CD4-positive, alpha-beta memory T cell (primary cell): ENCODE measurements at regions not wholly inside any gene's neighbourhood (a gene's known extent, or its start where the extent isn't known, plus 50 kb on each side); places are given as distances from the start of the nearest gene placed in this dataset.

Source experiments
- CTCF ChIA-PET: fragments of 350-600 bp; sonication (Branson Sonifier 250); formaldehyde crosslinking; loops from one replicate; lab custom pipeline; 2021; ENCODE audit warnings: inconsistent platforms; ENCODE audit not compliant: partially characterized antibody; lab: Charles Lee
- POLR2A ChIA-PET: fragments of 350-600 bp; sonication (Branson Sonifier 250); formaldehyde crosslinking; loops from one replicate; lab custom pipeline; 2021; ENCODE audit not compliant: partially characterized antibody; lab: Charles Lee
- DNase-seq, 5 donors: peaks; one replicate each; pipeline versions ENCODE4 v3.0.0 to v3.0.0-alpha.2; 2020 to 2022; ENCODE audit warnings: mixed read lengths in 1 of 5
- H3K27ac ChIP-seq: one replicate; pipeline ENCODE4 v1.7.0; 2013; ENCODE audit warnings: low read depth, low read length
- H3K27me3 ChIP-seq: 2 replicates; pipeline ENCODE4 v1.7.0; 2013; ENCODE audit warnings: mild to moderate bottlenecking, low read length, moderate library complexity; ENCODE audit not compliant: insufficient read depth
- H3K36me3 ChIP-seq: 2 replicates; pipeline ENCODE4 v1.7.0; 2013; ENCODE audit warnings: mild to moderate bottlenecking, low read length, moderate library complexity; ENCODE audit not compliant: insufficient read depth
- H3K4me1 ChIP-seq: 2 replicates; pipeline ENCODE4 v1.7.0; 2013; ENCODE audit warnings: mild to moderate bottlenecking, low read length, moderate library complexity; ENCODE audit not compliant: insufficient read depth
- H3K4me3 ChIP-seq, 2 donors: one replicate each; pipeline ENCODE4 v1.7.0; 2013; ENCODE audit warnings: low read length in 2 of 2, mild to moderate bottlenecking in 1 of 2
- H3K9me3 ChIP-seq, 2 donors: one replicate each; pipeline ENCODE4 v1.7.0; 2013; ENCODE audit warnings: low read length in 2 of 2, control low read depth in 1 of 2; ENCODE audit not compliant: control insufficient read depth in 1 of 2
- H3K27ac Mint-ChIP-seq, 7 donors: one replicate each; pipeline ENCODE4 v1.8.0; 2020 to 2021; ENCODE audit warnings: mixed read lengths in 7 of 7, mild to moderate bottlenecking in 6 of 7, inconsistent platforms in 3 of 7, moderate library complexity in 3 of 7
- H3K27me3 Mint-ChIP-seq, 2 donors: one replicate each; pipeline ENCODE4 v1.8.0; 2020 to 2021; ENCODE audit warnings: mixed read lengths in 2 of 2
- H3K36me3 Mint-ChIP-seq, 2 donors: one replicate each; pipeline ENCODE4 v1.8.0; 2020 to 2021; ENCODE audit warnings: mixed read lengths in 2 of 2, inconsistent platforms in 1 of 2, mild to moderate bottlenecking in 1 of 2
- H3K4me1 Mint-ChIP-seq, 4 donors: one replicate each; pipeline ENCODE4 v1.8.0; 2020 to 2021; ENCODE audit warnings: mixed read lengths in 4 of 4, mild to moderate bottlenecking in 1 of 4
- H3K4me3 Mint-ChIP-seq, 8 donors: one replicate each; pipeline ENCODE4 v1.8.0; 2020 to 2021; ENCODE audit warnings: mixed read lengths in 8 of 8, mild to moderate bottlenecking in 7 of 8, moderate library complexity in 6 of 8, inconsistent platforms in 3 of 8
- H3K9me3 Mint-ChIP-seq, 8 donors: one replicate each; pipeline ENCODE4 v1.8.0; 2020 to 2021; ENCODE audit warnings: mixed read lengths in 8 of 8, mild to moderate bottlenecking in 5 of 8, inconsistent platforms in 3 of 8, moderate library complexity in 1 of 8
- intact Hi-C: fragments of 100-400 bp; cut with micrococcal nuclease; formaldehyde crosslinking; loops from one replicate; pipeline ENCODE4 v1.15.1; 2023

- Histone ChIP-seq H3K27ac (no peak overlapping the region), H3K4me3 (no peak overlapping the region), H3K4me1 (no peaks in the 10 kb centered on the region), H3K9me3 (no peaks in the 10 kb centered on the region), H3K36me3 (no peaks in the 10 kb centered on the region), H3K27me3 (no peaks in the 10 kb centered on the region)
- DNase-seq = no peak
- no peaks in the 10 kb centered on the region for H3K36me3 Mint-ChIP-seq
- intact Hi-C loops = no loop called here
- H3K27ac Mint-ChIP-seq = no peak overlapping the region
- H3K4me1 Mint-ChIP-seq = no peaks in the 10 kb centered on the region
- H3K27me3 Mint-ChIP-seq = peaks cover 1 to 4% of the 10 kb centered on the region in 2 donors
- H3K4me3 Mint-ChIP-seq = no peak overlapping the region
- CTCF ChIA-PET = no interaction called here
- H3K9me3 Mint-ChIP-seq = peaks cover 0 to 2% (median 0%) of the 10 kb centered on the region in 8 donors
- POLR2A ChIA-PET = no interaction called here
These were observed 481.7 kb upstream of the USP24 start for GRCh38 chr1:55696891-55697290.

- POLR2A ChIA-PET = no interaction called here
- CTCF ChIA-PET = interaction anchor here (0.8 kb wide), 1 partner anchor 8 kb away, joined by 3 read pairs; no protein-coding TSS in a partner anchor
These were observed 481.1 kb upstream of the USP24 start for GRCh38 chr1:55696181-55696754.

GRCh38 chr1:55695552-55695951 is 480.4 kb upstream of the USP24 start:
- CTCF ChIA-PET = interaction anchor here (0.8 kb wide), 1 partner anchor 8 kb away, joined by 3 read pairs; no protein-coding TSS in a partner anchor
- no peaks in the 10 kb centered on the region for H3K36me3 Mint-ChIP-seq
- no peaks in the 10 kb centered on the region for H3K9me3 Mint-ChIP-seq
- POLR2A ChIA-PET = no interaction called here
- H3K36me3 ChIP-seq = no peaks in the 10 kb centered on the region
- H3K4me3 Mint-ChIP-seq = no peak overlapping the region
- no peak overlapping the region for H3K4me3 ChIP-seq
- no peaks in the 10 kb centered on the region for H3K27me3 ChIP-seq
- peaks cover 0 to 3% of the 10 kb centered on the region in 2 donors for H3K27me3 Mint-ChIP-seq
- no peaks in the 10 kb centered on the region for H3K4me1 Mint-ChIP-seq
- no peak overlapping the region for H3K27ac ChIP-seq
- H3K4me1 ChIP-seq = no peaks in the 10 kb centered on the region
- H3K9me3 ChIP-seq = no peaks in the 10 kb centered on the region
- no peak for DNase-seq
- H3K27ac Mint-ChIP-seq = no peak overlapping the region
- intact Hi-C loops = no loop called here

More at GRCh38 chr1:55696181-55696754, 481.1 kb upstream of the USP24 start:
- Mint-ChIP-seq H3K27me3 (peaks cover 0 to 7% of the 10 kb centered on the region in 2 donors), H3K4me3 (no peak overlapping the region), H3K27ac (no peak overlapping the region), H3K36me3 (no peaks in the 10 kb centered on the region), H3K9me3 (peaks cover 0 to 2% (median 0%) of the 10 kb centered on the region in 8 donors), H3K4me1 (no peaks in the 10 kb centered on the region)
- Histone ChIP-seq H3K4me3 (no peak overlapping the region), H3K27me3 (no peaks in the 10 kb centered on the region), H3K4me1 (no peaks in the 10 kb centered on the region), H3K36me3 (no peaks in the 10 kb centered on the region), H3K9me3 (no peaks in the 10 kb centered on the region), H3K27ac (no peak overlapping the region)
- no peak for DNase-seq
- intact Hi-C loops = no loop called here

GRCh38 chr1:55695151-55695550 is 480.0 kb upstream of the USP24 start:
- Mint-ChIP-seq H3K4me3 (no peak overlapping the region), H3K27ac (no peak overlapping the region), H3K36me3 (no peaks in the 10 kb centered on the region), H3K9me3 (no peaks in the 10 kb centered on the region), H3K27me3 (peaks cover 0 to 3% of the 10 kb centered on the region in 2 donors), H3K4me1 (no peaks in the 10 kb centered on the region)
- H3K4me3 ChIP-seq = no peak overlapping the region
- ChIA-PET POLR2A (no interaction called here), CTCF (interaction anchor here (0.8 kb wide), 1 partner anchor 9 kb away, joined by 3 read pairs; no protein-coding TSS in a partner anchor)
- H3K4me1 ChIP-seq = no peaks in the 10 kb centered on the region
- no peaks in the 10 kb centered on the region for H3K27me3 ChIP-seq
- no peaks in the 10 kb centered on the region for H3K9me3 ChIP-seq
- no peaks in the 10 kb centered on the region for H3K36me3 ChIP-seq
- H3K27ac ChIP-seq = no peak overlapping the region
- intact Hi-C loops = no loop called here
- no peak for DNase-seq

- no peaks in the 10 kb centered on the region for H3K4me1 Mint-ChIP-seq
- no peak overlapping the region for H3K27ac Mint-ChIP-seq
These were observed 479.2 kb upstream of the USP24 start for GRCh38 chr1:55694310-55694801.

GRCh38 chr1:55692726-55693125 is 477.6 kb upstream of the USP24 start:
- H3K9me3 ChIP-seq = no peaks in the 10 kb centered on the region
- H3K4me1 Mint-ChIP-seq = no peaks in the 10 kb centered on the region
- no peak overlapping the region for H3K4me3 ChIP-seq
- H3K27ac Mint-ChIP-seq = no peak overlapping the region
- no peaks in the 10 kb centered on the region for H3K36me3 Mint-ChIP-seq
- intact Hi-C loops = no loop called here
- ChIA-PET POLR2A (no interaction called here), CTCF (no interaction called here)
- peaks cover 4 to 7% of the 10 kb centered on the region in 2 donors for H3K27me3 Mint-ChIP-seq
- no peak for DNase-seq
- no peaks in the 10 kb centered on the region for H3K9me3 Mint-ChIP-seq
- no peaks in the 10 kb centered on the region for H3K27me3 ChIP-seq
- H3K36me3 ChIP-seq = no peaks in the 10 kb centered on the region
- H3K4me3 Mint-ChIP-seq = no peak overlapping the region
- H3K27ac ChIP-seq = no peak overlapping the region
- H3K4me1 ChIP-seq = no peaks in the 10 kb centered on the region

More at GRCh38 chr1:55694310-55694801, 479.2 kb upstream of the USP24 start:
- Histone ChIP-seq H3K36me3 (no peaks in the 10 kb centered on the region), H3K4me3 (no peak overlapping the region), H3K27ac (no peak overlapping the region), H3K27me3 (no peaks in the 10 kb centered on the region), H3K9me3 (no peaks in the 10 kb centered on the region), H3K4me1 (no peaks in the 10 kb centered on the region)
- POLR2A ChIA-PET = no interaction called here
- H3K36me3 Mint-ChIP-seq = no peaks in the 10 kb centered on the region
- CTCF ChIA-PET = no interaction called here
- DNase-seq = peak in 1 of 5 donors; percentile 31
- H3K9me3 Mint-ChIP-seq = no peaks in the 10 kb centered on the region
- no peak overlapping the region for H3K4me3 Mint-ChIP-seq
- H3K27me3 Mint-ChIP-seq = peaks cover 0 to 3% of the 10 kb centered on the region in 2 donors
- intact Hi-C loops = no loop called here

- H3K27ac Mint-ChIP-seq = no peak overlapping the region
- peaks cover 0 to 3% (median 0%) of the 10 kb centered on the region in 8 donors for H3K9me3 Mint-ChIP-seq
- Histone ChIP-seq H3K27ac (no peak overlapping the region), H3K9me3 (no peaks in the 10 kb centered on the region), H3K27me3 (no peaks in the 10 kb centered on the region), H3K36me3 (no peaks in the 10 kb centered on the region), H3K4me3 (no peak overlapping the region), H3K4me1 (no peaks in the 10 kb centered on the region)
- H3K27me3 Mint-ChIP-seq = peaks cover 7% of the 10 kb centered on the region in 2 donors
- intact Hi-C loops = no loop called here
- ChIA-PET CTCF (no interaction called here), POLR2A (no interaction called here)
- DNase-seq = no peak
- no peak overlapping the region for H3K4me3 Mint-ChIP-seq
- H3K4me1 Mint-ChIP-seq = no peaks in the 10 kb centered on the region
- H3K36me3 Mint-ChIP-seq = no peaks in the 10 kb centered on the region
These were observed 475.2 kb upstream of the USP24 start for GRCh38 chr1:55690366-55690765.
